ENCODE measurements at regions not wholly inside any gene's neighbourhood (a gene's known extent, or its start where the extent isn't known, plus 50 kb on each side); places are given as distances from the start of the nearest gene placed in this dataset.

- H3K9ac ChIP-seq (ENCODE audit: insufficient read depth in 1 of 2, low read depth in 2 of 2, low read length in 2 of 2): no peak overlapping the region
- intact Hi-C loops (cut with micrococcal nuclease) (no loop called here), in situ Hi-C loops (cut with MboI) (no loop called here)
- H3K4me2 ChIP-seq (ENCODE audit: insufficient read depth, low read length): no peak overlapping the region
- no TSS peak for BruUV-seq (replicated peaks)
- 0% methylated on average over 4 of the region's 5 CpGs for WGBS (ENCODE audit: insufficient coverage, low coverage, missing lambda C conversion rate)
- CTCF ChIA-PET (ENCODE audit: low intra/inter-chr PET ratio): no interaction called here
- no peak overlapping the region for H3K27ac ChIP-seq (ENCODE audit: extremely low read depth, low read depth, low read length)
- no peak for TF ChIP-seq KHSRP (IDR thresholded peaks at IDR 0.05)
- no peak for TF ChIP-seq SMAD1 (IDR thresholded peaks at IDR 0.05; ENCODE audit: low read depth, low read length, partially characterized antibody)
- no peak for TF ChIP-seq TCF7L2 (IDR thresholded peaks at IDR 0.05; ENCODE audit: low read depth, low read length)
- TF ChIP-seq MYNN (IDR thresholded peaks at IDR 0.05): no peak
- no peak for TF ChIP-seq MYNN (CRISPR knock-in tag; IDR thresholded peaks at IDR 0.05)
- TF ChIP-seq ZNF134 (CRISPR knock-in tag; conservative IDR thresholded peaks at IDR 0.05): no peak
- TF ChIP-seq, protein P1, sequence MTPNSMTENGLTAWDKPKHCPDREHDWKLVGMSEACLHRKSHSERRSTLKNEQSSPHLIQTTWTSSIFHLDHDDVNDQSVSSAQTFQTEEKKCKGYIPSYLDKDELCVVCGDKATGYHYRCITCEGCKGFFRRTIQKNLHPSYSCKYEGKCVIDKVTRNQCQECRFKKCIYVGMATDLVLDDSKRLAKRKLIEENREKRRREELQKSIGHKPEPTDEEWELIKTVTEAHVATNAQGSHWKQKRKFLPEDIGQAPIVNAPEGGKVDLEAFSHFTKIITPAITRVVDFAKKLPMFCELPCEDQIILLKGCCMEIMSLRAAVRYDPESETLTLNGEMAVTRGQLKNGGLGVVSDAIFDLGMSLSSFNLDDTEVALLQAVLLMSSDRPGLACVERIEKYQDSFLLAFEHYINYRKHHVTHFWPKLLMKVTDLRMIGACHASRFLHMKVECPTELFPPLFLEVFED (CRISPR knock-in tag; conservative IDR thresholded peaks at IDR 0.05): no peak
- no peak for TF ChIP-seq MTF1 (CRISPR knock-in tag; IDR thresholded peaks at IDR 0.05; ENCODE audit: borderline replicate concordance)
- no peak for TF ChIP-seq HDGF (IDR thresholded peaks at IDR 0.05)
- TF ChIP-seq ZNF239 (CRISPR knock-in tag; IDR thresholded peaks at IDR 0.05): no peak
- TF ChIP-seq CBFB (CRISPR knock-in tag; IDR thresholded peaks at IDR 0.05): no peak
- no peak for TF ChIP-seq NRF1 (conservative IDR thresholded peaks at IDR 0.05 in 1 of 2, IDR thresholded peaks at IDR 0.05 in 1 of 2)
- no peak for TF ChIP-seq SNIP1 (IDR thresholded peaks at IDR 0.05; ENCODE audit: low read depth)
- TF ChIP-seq GTF2A2 (tag; IDR thresholded peaks at IDR 0.05): no peak
- no peak for TF ChIP-seq ZNF197 (CRISPR knock-in tag; IDR thresholded peaks at IDR 0.05; ENCODE audit: low read depth)
- TF ChIP-seq CAMTA2 (CRISPR knock-in tag; conservative IDR thresholded peaks at IDR 0.05): no peak
- no peak for TF ChIP-seq XRCC5 (IDR thresholded peaks at IDR 0.05; ENCODE audit: low read depth, low read length)
- no peak for TF ChIP-seq FOXJ2 (tag; IDR thresholded peaks at IDR 0.05)
- no peak for TF ChIP-seq CBX5 (IDR thresholded peaks at IDR 0.05; ENCODE audit: borderline replicate concordance, low read depth)
- TF ChIP-seq E2F1 (CRISPR knock-in tag; IDR thresholded peaks at IDR 0.05): no peak
- H3K9me1 ChIP-seq (ENCODE audit: control insufficient read depth, insufficient read depth, low read length): no peaks in the 10 kb centered on the region
- FAIRE-seq (no peak), ATAC-seq (no peak), DNase-seq (ENCODE audit: extremely low read depth in 1 of 4, low spot score in 3 of 4) (no peak)
- H3K27me3 ChIP-seq (ENCODE audit: control insufficient read depth in 2 of 2, insufficient read depth in 2 of 2, low read length in 2 of 2): no peaks in the 10 kb centered on the region
- POLR2A ChIA-PET: no interaction called here
- H3K79me2 ChIP-seq (ENCODE audit: control insufficient read depth, insufficient read depth, low read length): no peaks in the 10 kb centered on the region
- H3K4me1 ChIP-seq (replicated peaks in 1 of 2; ENCODE audit: control insufficient read depth in 2 of 2, insufficient read depth in 2 of 2, low read length in 2 of 2): no peaks in the 10 kb centered on the region
- H4K20me1 ChIP-seq (replicated peaks; ENCODE audit: control insufficient read depth, insufficient read depth, low read length): no peaks in the 10 kb centered on the region
- H3K9me3 ChIP-seq (replicated peaks; ENCODE audit: control insufficient read depth, insufficient read depth, low read depth, low read length): no peaks in the 10 kb centered on the region
- H2AFZ ChIP-seq (ENCODE audit: low read depth, low read length): no peak overlapping the region
- no peak overlapping the region for H3K4me3 ChIP-seq
- no peaks in the 10 kb centered on the region for H3K36me3 ChIP-seq (ENCODE audit: control insufficient read depth, insufficient read depth, low read length)
Observed at GRCh38 chr13:37366044-37366770, 232.4 kb downstream of the POSTN start.
